Thoracic aorta (tissue), 2 donors: ENCODE measurements at regions not wholly inside any gene's neighbourhood (a gene's known extent, or its start where the extent isn't known, plus 50 kb on each side); places are given as distances from the start of the nearest gene placed in this dataset.

ENCODE experiments used
- ATAC-seq: fragments of 150-250 bp; one replicate; pipeline ENCODE4 v1.8.0; 2017; ENCODE audit warnings: low read depth; ENCODE audit not compliant: insufficient number of reproducible peaks, low FRiP score
- DNase-seq: peaks from one replicate; pipeline ENCODE4 v3.0.0-alpha.2; 2020; ENCODE audit warnings: low spot score
- H3K27ac ChIP-seq, 2 donors: fragments of 200-600 bp; sonication (generic); 1 replicate in 1 of 2; 2 replicates in 1 of 2; pipeline ENCODE4 v1.5.1; 2016; ENCODE audit warnings: mild to moderate bottlenecking in 2 of 2, moderate library complexity in 2 of 2
- H3K27me3 ChIP-seq: fragments of 200-600 bp; sonication (generic); replicated peaks from 2 replicates; pipeline ENCODE4 v1.6.0; 2016; ENCODE audit warnings: mild to moderate bottlenecking; ENCODE audit not compliant: insufficient read depth
- H3K36me3 ChIP-seq: fragments of 200-600 bp; sonication (generic); one replicate; pipeline ENCODE4 v1.5.1; 2016
- H3K4me1 ChIP-seq, 2 donors: fragments of 200-600 bp; sonication (generic); 1 replicate in 1 of 2; 2 replicates in 1 of 2; pipeline versions ENCODE4 v1.5.1 to v1.6.0; 2016; ENCODE audit warnings: low read depth in 2 of 2, mild to moderate bottlenecking in 1 of 2; ENCODE audit not compliant: control insufficient read depth in 1 of 2
- H3K4me3 ChIP-seq: fragments of 200-600 bp; sonication (generic); 2 replicates; pipeline ENCODE4 v1.5.1; 2016; ENCODE audit warnings: mild to moderate bottlenecking
- H3K9me3 ChIP-seq: fragments of 200-600 bp; sonication (generic); 2 replicates; pipeline ENCODE4 v1.5.1; 2016
- TF ChIP-seq, protein P1 (sequence below): fragments of 200-600 bp; sonication (generic); IDR thresholded peaks from one replicate; pipeline ENCODE4 v1.5.1; 2019; ENCODE audit warnings: antibody characterized with exemption

DNA sequence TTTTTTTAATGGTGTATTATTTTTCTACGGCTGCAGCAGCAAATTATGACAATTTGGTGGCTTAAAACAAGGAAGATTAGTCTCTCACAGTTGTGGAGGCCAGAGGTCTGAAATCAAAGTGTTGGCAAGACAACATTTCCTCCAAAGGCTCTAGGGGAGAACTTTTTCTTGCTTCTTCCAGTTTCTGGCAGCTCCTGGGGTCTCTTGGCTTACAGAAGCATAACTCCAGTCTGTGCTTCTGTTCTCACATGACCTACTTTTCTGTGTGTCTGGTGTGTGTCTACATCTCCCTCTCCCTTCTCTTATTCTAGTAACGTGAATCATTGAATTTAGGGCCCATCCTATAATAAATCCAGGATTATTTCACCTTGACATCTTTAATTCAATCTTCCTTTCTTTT lies 551.9 kb upstream of the LUZP2 start:
- DNase-seq (no peak), ATAC-seq (no peak)
- TF ChIP-seq, protein P1, sequence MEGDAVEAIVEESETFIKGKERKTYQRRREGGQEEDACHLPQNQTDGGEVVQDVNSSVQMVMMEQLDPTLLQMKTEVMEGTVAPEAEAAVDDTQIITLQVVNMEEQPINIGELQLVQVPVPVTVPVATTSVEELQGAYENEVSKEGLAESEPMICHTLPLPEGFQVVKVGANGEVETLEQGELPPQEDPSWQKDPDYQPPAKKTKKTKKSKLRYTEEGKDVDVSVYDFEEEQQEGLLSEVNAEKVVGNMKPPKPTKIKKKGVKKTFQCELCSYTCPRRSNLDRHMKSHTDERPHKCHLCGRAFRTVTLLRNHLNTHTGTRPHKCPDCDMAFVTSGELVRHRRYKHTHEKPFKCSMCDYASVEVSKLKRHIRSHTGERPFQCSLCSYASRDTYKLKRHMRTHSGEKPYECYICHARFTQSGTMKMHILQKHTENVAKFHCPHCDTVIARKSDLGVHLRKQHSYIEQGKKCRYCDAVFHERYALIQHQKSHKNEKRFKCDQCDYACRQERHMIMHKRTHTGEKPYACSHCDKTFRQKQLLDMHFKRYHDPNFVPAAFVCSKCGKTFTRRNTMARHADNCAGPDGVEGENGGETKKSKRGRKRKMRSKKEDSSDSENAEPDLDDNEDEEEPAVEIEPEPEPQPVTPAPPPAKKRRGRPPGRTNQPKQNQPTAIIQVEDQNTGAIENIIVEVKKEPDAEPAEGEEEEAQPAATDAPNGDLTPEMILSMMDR, result no peak
- no peaks in the 10 kb centered on the region for H3K27me3 ChIP-seq
- no peaks in the 10 kb centered on the region for H3K4me1 ChIP-seq
- no peaks in the 10 kb centered on the region for H3K9me3 ChIP-seq
- H3K36me3 ChIP-seq, result no peaks in the 10 kb centered on the region
- H3K4me3 ChIP-seq, result no peak overlapping the region
- H3K27ac ChIP-seq, result no peak overlapping the region

DNA sequence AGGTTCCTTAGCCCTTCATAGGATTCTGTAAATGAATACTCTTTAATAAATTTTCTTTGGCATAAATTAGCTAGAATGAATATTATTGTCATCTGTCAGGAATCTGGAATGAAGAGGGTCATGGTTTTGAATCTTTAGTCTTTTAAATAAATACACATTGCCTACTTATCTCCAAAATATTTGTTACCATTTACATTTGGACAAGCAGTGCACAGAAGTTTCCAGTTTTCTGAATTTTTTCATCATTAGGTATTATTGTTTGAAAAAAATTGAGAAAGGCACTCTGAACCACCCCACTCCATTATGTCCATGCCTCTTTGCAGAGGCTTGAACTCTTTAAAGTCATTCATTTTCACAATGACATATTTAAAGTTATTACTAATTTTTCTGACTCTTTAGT lies 549.0 kb upstream of the LUZP2 start:
- Histone ChIP-seq H3K27ac (no peak overlapping the region), H3K36me3 (no peaks in the 10 kb centered on the region), H3K9me3 (no peaks in the 10 kb centered on the region), H3K4me1 (no peaks in the 10 kb centered on the region), H3K4me3 (no peak overlapping the region), H3K27me3 (no peaks in the 10 kb centered on the region)
- no peak for ATAC-seq
- no peak for DNase-seq
- TF ChIP-seq, protein P1, result no peak

DNA sequence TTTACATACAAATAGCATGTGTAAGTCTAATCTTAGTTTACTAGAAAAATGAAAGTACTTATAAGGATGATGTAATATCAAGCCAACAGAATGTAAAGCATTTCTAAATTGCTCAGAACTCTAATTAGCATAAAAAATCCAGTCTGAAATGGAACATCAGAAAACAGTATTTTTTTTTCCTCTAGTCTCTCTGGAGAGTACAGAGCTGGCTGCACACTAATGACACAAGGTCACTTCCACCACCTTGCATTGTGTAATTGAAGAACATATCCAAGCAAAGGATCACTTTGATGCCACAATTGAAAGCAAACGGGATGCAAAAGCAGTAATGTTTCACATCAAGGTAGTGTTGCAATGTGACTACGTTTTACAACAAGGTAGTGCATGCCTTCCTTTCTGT lies 548.0 kb upstream of the LUZP2 start:
- no peak overlapping the region for H3K4me3 ChIP-seq
- TF ChIP-seq, protein P1, result no peak
- no peak for ATAC-seq
- H3K27me3 ChIP-seq, result no peaks in the 10 kb centered on the region
- no peak overlapping the region for H3K27ac ChIP-seq
- H3K9me3 ChIP-seq, result no peaks in the 10 kb centered on the region
- H3K4me1 ChIP-seq, result no peaks in the 10 kb centered on the region
- no peak for DNase-seq
- no peaks in the 10 kb centered on the region for H3K36me3 ChIP-seq

DNA sequence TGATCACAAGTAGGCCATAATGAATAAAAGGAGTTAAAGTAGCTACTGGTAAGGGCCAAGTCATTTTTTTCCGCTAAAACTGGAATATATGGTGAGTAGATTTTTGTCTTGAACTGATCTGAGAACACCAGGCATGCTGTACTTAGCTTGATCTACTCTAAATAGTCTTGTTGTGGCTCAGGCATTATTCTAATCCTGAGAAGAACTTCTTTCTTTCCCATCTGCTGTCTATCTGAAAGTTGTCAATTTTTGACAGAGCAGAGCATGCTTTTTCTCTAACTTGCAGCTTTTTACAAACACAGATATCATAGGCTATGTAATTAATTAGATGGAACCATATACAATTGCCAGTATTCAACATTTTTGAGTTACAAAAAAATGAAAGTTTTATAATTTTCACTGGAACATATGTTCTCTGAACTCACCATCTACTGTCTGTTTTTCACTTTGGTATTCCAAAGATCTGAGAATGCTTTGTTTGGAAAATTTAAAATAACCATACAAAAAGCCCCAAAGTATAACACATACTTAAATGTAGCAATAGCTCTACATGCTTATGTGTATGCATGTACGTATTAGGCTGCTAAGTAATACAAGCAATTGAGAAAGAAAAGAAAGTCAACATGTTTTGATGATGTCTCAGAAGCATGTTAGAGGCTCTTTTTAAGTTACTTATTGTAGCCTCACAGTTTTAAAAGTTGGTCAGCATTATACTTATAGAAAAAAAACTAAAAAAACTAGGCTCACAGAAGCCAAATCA lies 542.7 kb upstream of the LUZP2 start:
- no peak for ATAC-seq
- TF ChIP-seq, protein P1, result no peak
- H3K4me3 ChIP-seq, result no peak overlapping the region

DNA sequence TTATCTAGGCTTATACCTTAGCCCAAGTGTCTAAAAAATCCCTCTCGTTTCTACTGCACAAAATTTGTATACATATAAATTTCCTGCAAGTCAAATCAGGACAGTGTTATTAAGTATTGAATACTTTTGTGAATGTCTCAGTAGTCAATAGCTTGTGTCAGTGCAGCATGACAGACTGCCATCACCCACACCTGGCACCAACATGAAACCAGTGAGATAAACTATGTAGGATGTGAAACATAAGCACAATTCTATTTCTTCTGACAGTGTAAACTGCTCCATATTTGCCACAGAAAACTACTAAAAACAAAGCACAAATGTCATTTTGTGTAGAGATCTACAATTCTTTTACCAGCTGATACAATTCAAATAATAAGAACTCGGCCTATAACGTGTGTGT lies 542.1 kb upstream of the LUZP2 start:
- no peaks in the 10 kb centered on the region for H3K9me3 ChIP-seq
- TF ChIP-seq, protein P1, result no peak
- no peaks in the 10 kb centered on the region for H3K4me1 ChIP-seq
- no peak for ATAC-seq
- no peaks in the 10 kb centered on the region for H3K36me3 ChIP-seq
- no peak overlapping the region for H3K27ac ChIP-seq
- H3K27me3 ChIP-seq, result no peaks in the 10 kb centered on the region
- no peak for DNase-seq
- no peak overlapping the region for H3K4me3 ChIP-seq

More for the DNA sequence above, 542.7 kb upstream of the LUZP2 start:
- H3K9me3 ChIP-seq, result no peaks in the 10 kb centered on the region
- no peaks in the 10 kb centered on the region for H3K27me3 ChIP-seq
- no peak for DNase-seq
- no peak overlapping the region for H3K27ac ChIP-seq
- H3K4me1 ChIP-seq, result no peaks in the 10 kb centered on the region
- no peaks in the 10 kb centered on the region for H3K36me3 ChIP-seq
